ENCODE measurements at regions not wholly inside any gene's neighbourhood (a gene's known extent, or its start where the extent isn't known, plus 50 kb on each side); places are given as distances from the start of the nearest gene placed in this dataset.
"Not testable (repeated sequence)": the region's sequence is repeated elsewhere in the genome, so short reads cannot be mapped to it uniquely, and the experiment has no call there.

- not testable (repeated sequence) for H3K4me3 ChIP-seq (ENCODE audit: insufficient read depth, low read length, poor library complexity, severe bottlenecking); H3K9me2 ChIP-seq (replicated peaks; ENCODE audit: insufficient read depth, low read length); H3K4me2 ChIP-seq (ENCODE audit: low read depth, low read length, poor library complexity, severe bottlenecking); H3K27me3 ChIP-seq (ENCODE audit: low read length); H3K9me3 ChIP-seq (ENCODE audit: insufficient read depth, low read length); H3K27ac ChIP-seq (ENCODE audit: low read depth, low read length); H2AFZ ChIP-seq (ENCODE audit: low read depth, low read length, severe bottlenecking); H3K79me2 ChIP-seq (ENCODE audit: insufficient read depth, low read length); H3F3A ChIP-seq (ENCODE audit: insufficient read depth); H3K36me3 ChIP-seq (ENCODE audit: low read length); H3K9ac ChIP-seq (ENCODE audit: low read length); H4K20me1 ChIP-seq (ENCODE audit: low read depth, low read length)
These were observed 79.6 kb upstream of the PRSS12 start for GRCh38 chr4:118432359-118432758.

- H2AFZ ChIP-seq (ENCODE audit: low read depth, low read length, severe bottlenecking); H3K4me2 ChIP-seq (ENCODE audit: low read depth, low read length, poor library complexity, severe bottlenecking); H3K9ac ChIP-seq (ENCODE audit: low read length); H3K27ac ChIP-seq (ENCODE audit: low read depth, low read length); H3K9me2 ChIP-seq (replicated peaks; ENCODE audit: insufficient read depth, low read length); H3F3A ChIP-seq (ENCODE audit: insufficient read depth); H3K36me3 ChIP-seq (ENCODE audit: low read length); H3K79me2 ChIP-seq (ENCODE audit: insufficient read depth, low read length); H3K9me3 ChIP-seq (ENCODE audit: insufficient read depth, low read length); H3K27me3 ChIP-seq (ENCODE audit: low read length); H4K20me1 ChIP-seq (ENCODE audit: low read depth, low read length); H3K4me3 ChIP-seq (ENCODE audit: insufficient read depth, low read length, poor library complexity, severe bottlenecking): not testable (repeated sequence)
These were observed 81.0 kb upstream of the PRSS12 start for GRCh38 chr4:118433612-118434375.

- not testable (repeated sequence) for H3K79me2 ChIP-seq (ENCODE audit: insufficient read depth, low read length); H3K27me3 ChIP-seq (ENCODE audit: low read length); H3K9me2 ChIP-seq (replicated peaks; ENCODE audit: insufficient read depth, low read length); H3K4me3 ChIP-seq (ENCODE audit: insufficient read depth, low read length, poor library complexity, severe bottlenecking); H4K20me1 ChIP-seq (ENCODE audit: low read depth, low read length); H2AFZ ChIP-seq (ENCODE audit: low read depth, low read length, severe bottlenecking); H3K9ac ChIP-seq (ENCODE audit: low read length); H3K4me2 ChIP-seq (ENCODE audit: low read depth, low read length, poor library complexity, severe bottlenecking); H3F3A ChIP-seq (ENCODE audit: insufficient read depth); H3K36me3 ChIP-seq (ENCODE audit: low read length); H3K9me3 ChIP-seq (ENCODE audit: insufficient read depth, low read length); H3K27ac ChIP-seq (ENCODE audit: low read depth, low read length)
These were observed 82.6 kb upstream of the PRSS12 start for GRCh38 chr4:118435415-118435814.

- H3K27me3 ChIP-seq (ENCODE audit: low read length); H3K9ac ChIP-seq (ENCODE audit: low read length); H3K4me2 ChIP-seq (ENCODE audit: low read depth, low read length, poor library complexity, severe bottlenecking); H3K27ac ChIP-seq (ENCODE audit: low read depth, low read length); H4K20me1 ChIP-seq (ENCODE audit: low read depth, low read length); H3K9me3 ChIP-seq (ENCODE audit: insufficient read depth, low read length); H2AFZ ChIP-seq (ENCODE audit: low read depth, low read length, severe bottlenecking); H3K79me2 ChIP-seq (ENCODE audit: insufficient read depth, low read length); H3K36me3 ChIP-seq (ENCODE audit: low read length); H3F3A ChIP-seq (ENCODE audit: insufficient read depth); H3K9me2 ChIP-seq (replicated peaks; ENCODE audit: insufficient read depth, low read length); H3K4me3 ChIP-seq (ENCODE audit: insufficient read depth, low read length, poor library complexity, severe bottlenecking): not testable (repeated sequence)
These were observed 89.5 kb upstream of the PRSS12 start for GRCh38 chr4:118442115-118442837.

GRCh38 chr4:118447397-118447796 is 94.6 kb upstream of the PRSS12 start:
- not testable (repeated sequence) for H3K9me3 ChIP-seq (ENCODE audit: insufficient read depth, low read length); H3F3A ChIP-seq (ENCODE audit: insufficient read depth); H3K27me3 ChIP-seq (ENCODE audit: low read length); H3K27ac ChIP-seq (ENCODE audit: low read depth, low read length); H2AFZ ChIP-seq (ENCODE audit: low read depth, low read length, severe bottlenecking); H3K79me2 ChIP-seq (ENCODE audit: insufficient read depth, low read length); H3K9ac ChIP-seq (ENCODE audit: low read length); H3K4me3 ChIP-seq (ENCODE audit: insufficient read depth, low read length, poor library complexity, severe bottlenecking); H3K4me2 ChIP-seq (ENCODE audit: low read depth, low read length, poor library complexity, severe bottlenecking); H4K20me1 ChIP-seq (ENCODE audit: low read depth, low read length); H3K9me2 ChIP-seq (replicated peaks; ENCODE audit: insufficient read depth, low read length); H3K36me3 ChIP-seq (ENCODE audit: low read length)

- H3K4me3 ChIP-seq (ENCODE audit: insufficient read depth, low read length, poor library complexity, severe bottlenecking); H3K27me3 ChIP-seq (ENCODE audit: low read length); H3K4me2 ChIP-seq (ENCODE audit: low read depth, low read length, poor library complexity, severe bottlenecking); H2AFZ ChIP-seq (ENCODE audit: low read depth, low read length, severe bottlenecking); H3K79me2 ChIP-seq (ENCODE audit: insufficient read depth, low read length); H3K9me2 ChIP-seq (replicated peaks; ENCODE audit: insufficient read depth, low read length); H3K36me3 ChIP-seq (ENCODE audit: low read length); H3K9ac ChIP-seq (ENCODE audit: low read length); H4K20me1 ChIP-seq (ENCODE audit: low read depth, low read length); H3K27ac ChIP-seq (ENCODE audit: low read depth, low read length); H3F3A ChIP-seq (ENCODE audit: insufficient read depth); H3K9me3 ChIP-seq (ENCODE audit: insufficient read depth, low read length): not testable (repeated sequence)
These were observed 102.1 kb upstream of the PRSS12 start for GRCh38 chr4:118454857-118455256.

GRCh38 chr4:118461435-118461834 is 108.6 kb upstream of the PRSS12 start:
- not testable (repeated sequence) for H3K79me2 ChIP-seq (ENCODE audit: insufficient read depth, low read length); H3K27me3 ChIP-seq (ENCODE audit: low read length); H3K36me3 ChIP-seq (ENCODE audit: low read length); H4K20me1 ChIP-seq (ENCODE audit: low read depth, low read length); H3F3A ChIP-seq (ENCODE audit: insufficient read depth); H3K4me3 ChIP-seq (ENCODE audit: insufficient read depth, low read length, poor library complexity, severe bottlenecking); H3K27ac ChIP-seq (ENCODE audit: low read depth, low read length); H3K9ac ChIP-seq (ENCODE audit: low read length); H2AFZ ChIP-seq (ENCODE audit: low read depth, low read length, severe bottlenecking); H3K9me3 ChIP-seq (ENCODE audit: insufficient read depth, low read length); H3K9me2 ChIP-seq (replicated peaks; ENCODE audit: insufficient read depth, low read length); H3K4me2 ChIP-seq (ENCODE audit: low read depth, low read length, poor library complexity, severe bottlenecking)

GRCh38 chr4:118465831-118466230 is 113.0 kb upstream of the PRSS12 start:
- H2AFZ ChIP-seq (ENCODE audit: low read depth, low read length, severe bottlenecking); H3K4me2 ChIP-seq (ENCODE audit: low read depth, low read length, poor library complexity, severe bottlenecking); H3K9me2 ChIP-seq (replicated peaks; ENCODE audit: insufficient read depth, low read length); H4K20me1 ChIP-seq (ENCODE audit: low read depth, low read length); H3K9ac ChIP-seq (ENCODE audit: low read length); H3K9me3 ChIP-seq (ENCODE audit: insufficient read depth, low read length); H3K79me2 ChIP-seq (ENCODE audit: insufficient read depth, low read length); H3K27ac ChIP-seq (ENCODE audit: low read depth, low read length); H3F3A ChIP-seq (ENCODE audit: insufficient read depth); H3K36me3 ChIP-seq (ENCODE audit: low read length); H3K27me3 ChIP-seq (ENCODE audit: low read length); H3K4me3 ChIP-seq (ENCODE audit: insufficient read depth, low read length, poor library complexity, severe bottlenecking): not testable (repeated sequence)
